HepG2 (cell line): ENCODE measurements at regions not wholly inside any gene's neighbourhood (a gene's known extent, or its start where the extent isn't known, plus 50 kb on each side); places are given as distances from the start of the nearest gene placed in this dataset.

ENCODE experiments used
- ATAC-seq: fragments of 200-7000 bp; cut with Tn5 transposase; 3 replicates; pipeline ENCODE4 v1.9.1; 2020; ENCODE audit warnings: mild to moderate bottlenecking, moderate library complexity
- BruUV-seq: library from RNA; stranded (reverse); fragments of 400-500 nt; replicated peaks from 2 replicates; lab custom pipeline; 2021; lab: Mats Ljungman, UMichigan
- CTCF ChIA-PET: fragments of 300-600 bp; formaldehyde crosslinking; extraction: SDS; loops from one replicate; lab custom pipeline; 2021; ENCODE audit warnings: low total read pairs, inconsistent platforms, low intra/inter-chr PET ratio; lab: Yijun Ruan, JAX
- POLR2A ChIA-PET: fragments of 350-600 bp; sonication (Branson Sonifier 250); formaldehyde crosslinking; loops from one replicate; lab custom pipeline; 2020; ENCODE audit warnings: antibody characterized with exemption, inconsistent platforms; lab: Yijun Ruan, JAX
- DNase-seq: peaks from one replicate; pipeline ENCODE4 v3.0.0-alpha.2; 2015; ENCODE audit warnings: low spot score
- FAIRE-seq: peaks from 3 replicates; lab custom pipeline; 2011; peaks lifted over from hg19 to GRCh38; lab: Jason Lieb, UNC
- H2AFZ ChIP-seq: one replicate; pipeline ENCODE4 v1.6.1; 2011; ENCODE audit warnings: low read length, inconsistent platforms
- H3K27ac ChIP-seq: fragments of 300-600 bp; 3 replicates; pipeline ENCODE4 v1.8.0; 2011; ENCODE audit warnings: mixed run types, mild to moderate bottlenecking, mixed read lengths, low read length, inconsistent platforms; ENCODE audit not compliant: insufficient read depth; ENCODE audit errors: extremely low read length
- H3K27me3 ChIP-seq, 2 experiments: fragments of 200-600 bp in 1 of 2; 2 replicates in 1 of 2; 3 replicates in 1 of 2; pipeline versions ENCODE4 v1.6.0 to v1.8.0; 2011; ENCODE audit warnings: low read length in 2 of 2, mild to moderate bottlenecking in 2 of 2, moderate library complexity in 2 of 2, inconsistent platforms in 1 of 2; ENCODE audit not compliant: insufficient read depth in 2 of 2, control insufficient read depth in 1 of 2
- H3K36me3 ChIP-seq, 2 experiments: fragments of 200-600 bp in 1 of 2; replicated peaks in 1 of 2; 2 replicates in 1 of 2; 3 replicates in 1 of 2; pipeline versions ENCODE4 v1.5.1 to v1.8.0; 2011; ENCODE audit warnings: low read length in 2 of 2, inconsistent platforms in 1 of 2; ENCODE audit not compliant: insufficient read depth in 2 of 2, control insufficient read depth in 1 of 2
- H3K4me1 ChIP-seq: 2 replicates; pipeline ENCODE4 v1.5.1; 2012; ENCODE audit warnings: low read length, inconsistent platforms; ENCODE audit not compliant: insufficient read depth
- H3K4me2 ChIP-seq: 2 replicates; pipeline ENCODE4 v1.6.0; 2011; ENCODE audit warnings: low read depth, low read length, inconsistent platforms
- H3K4me3 ChIP-seq, 3 experiments: fragments of 200-600 bp in 1 of 3; sonication (generic), shearing (Covaris generic) in 1 of 3; replicated peaks in 1 of 3; 2 replicates each; pipeline ENCODE4 v1.5.1; 2011 to 2016; ENCODE audit warnings: low read length in 3 of 3, inconsistent platforms in 2 of 3, low read depth in 2 of 3, mild to moderate bottlenecking in 2 of 3, control low read depth in 1 of 3, mixed read lengths in 1 of 3; ENCODE audit not compliant: insufficient read depth in 1 of 3
- H3K79me2 ChIP-seq: one replicate; pipeline ENCODE4 v1.6.1; 2011; ENCODE audit warnings: low read length, inconsistent platforms; ENCODE audit not compliant: insufficient read depth
- H3K9ac ChIP-seq: 2 replicates; pipeline ENCODE4 v1.6.0; 2011; ENCODE audit warnings: mild to moderate bottlenecking, low read depth, low read length, inconsistent platforms; ENCODE audit not compliant: insufficient read depth
- H3K9me3 ChIP-seq: 2 replicates; pipeline ENCODE4 v1.5.1; 2012; ENCODE audit warnings: mild to moderate bottlenecking, low read length
- H4K20me1 ChIP-seq: 2 replicates; pipeline ENCODE4 v1.6.0; 2011; ENCODE audit warnings: inconsistent platforms, mild to moderate bottlenecking, low read length, moderate library complexity; ENCODE audit not compliant: insufficient read depth
- AGO2 ChIP-seq: fragments of 200-400 bp; formaldehyde crosslinking; optimal IDR thresholded peaks from 2 replicates; pipeline ENCODE3; 2017; ENCODE audit warnings: mild to moderate bottlenecking, low read depth, low read length, moderate library complexity
- DNMT1 ChIP-seq: sonication (generic); formaldehyde crosslinking; IDR thresholded peaks from 2 replicates; pipeline ENCODE4 v1.5.1; 2020; ENCODE audit warnings: mild to moderate bottlenecking, missing genetic modification reagents
- EP300 ChIP-seq, 3 experiments: sonication (generic) in 1 of 3; formaldehyde crosslinking in 1 of 3; IDR thresholded peaks; 2 replicates each; pipeline versions ENCODE4 v1.5.1 to v1.6.1; 2011 to 2020; ENCODE audit warnings: low read depth in 2 of 3, low read length in 2 of 3, borderline replicate concordance in 1 of 3, improper control_type of control experiment in 1 of 3, mild to moderate bottlenecking in 1 of 3, missing genetic modification reagents in 1 of 3, moderate library complexity in 1 of 3
- JUNB ChIP-seq: sonication (generic); formaldehyde crosslinking; IDR thresholded peaks from 2 replicates; pipeline ENCODE4 v1.8.0; 2022; ENCODE audit warnings: missing genetic modification reagents, mild to moderate bottlenecking, borderline replicate concordance
- KDM2A ChIP-seq: sonication (generic); formaldehyde crosslinking; IDR thresholded peaks from 2 replicates; pipeline ENCODE4 v1.4.0; 2020; ENCODE audit warnings: low read depth, missing genetic modification reagents, borderline replicate concordance
- MAFK ChIP-seq, 2 experiments: IDR thresholded peaks in 1 of 2; conservative IDR thresholded peaks in 1 of 2; 2 replicates each; pipeline ENCODE4 v1.6.1; 2011; ENCODE audit warnings: improper control_type of control experiment in 2 of 2, low read length in 2 of 2
- NFATC3 ChIP-seq: sonication (generic); formaldehyde crosslinking; IDR thresholded peaks from 2 replicates; pipeline ENCODE4 v1.5.1; 2020; ENCODE audit warnings: mild to moderate bottlenecking, missing genetic modification reagents
- NR2F1 ChIP-seq, 2 experiments: fragments of 450-650 bp in 1 of 2; formaldehyde crosslinking in 1 of 2; IDR thresholded peaks; 2 replicates each; pipeline versions ENCODE4 v1.5.0 to v1.6.1; 2016 to 2020; ENCODE audit warnings: mild to moderate bottlenecking in 1 of 2, missing compliant biosample characterization in 1 of 2, missing genetic modification reagents in 1 of 2, moderate library complexity in 1 of 2
- TBP ChIP-seq: sonication (generic); formaldehyde crosslinking; IDR thresholded peaks from 2 replicates; pipeline ENCODE4 v1.5.0; 2020; ENCODE audit warnings: missing genetic modification reagents
- ZNF225 ChIP-seq: sonication (generic); formaldehyde crosslinking; IDR thresholded peaks from 2 replicates; pipeline ENCODE4 v1.4.0; 2020; ENCODE audit warnings: mild to moderate bottlenecking, missing genetic modification reagents
- ZNF614 ChIP-seq: IDR thresholded peaks from 2 replicates; pipeline ENCODE4 v1.6.1; 2018; ENCODE audit warnings: missing biosample characterization, missing genetic modification reagents, inconsistent platforms, borderline replicate concordance
- WGBS: methylation state at CpG from one replicate; pipeline ENCODE4 v1.1.6; 2017; ENCODE audit warnings: low lambda C conversion rate; 5-methylcytosine and 5-hydroxymethylcytosine counted together
- in situ Hi-C: cut with HindIII; loops from 2 replicates; pipeline ENCODE4 v1.10.0; 2017; ENCODE audit warnings: low pct_unique_long_range_greater_than_20kb; ENCODE audit not compliant: extremely low pct_ligation_motif_present
- intact Hi-C: fragments of 100-400 bp; cut with micrococcal nuclease; formaldehyde crosslinking; loops from one replicate; pipeline ENCODE4 v1.10.0; 2022; ENCODE audit not compliant: unreplicated experiment
- TF ChIP-seq, protein P1 (sequence below): sonication (generic); formaldehyde crosslinking; IDR thresholded peaks from 2 replicates; pipeline ENCODE4 v1.4.0; 2020; ENCODE audit warnings: mild to moderate bottlenecking, missing genetic modification reagents
- TF ChIP-seq, protein P2 (sequence below): fragments of 450-650 bp; IDR thresholded peaks from 2 replicates; pipeline ENCODE4 v1.6.1; 2017; ENCODE audit warnings: mild to moderate bottlenecking
- TF ChIP-seq, protein P3 (sequence below): sonication (generic); formaldehyde crosslinking; IDR thresholded peaks from 2 replicates; pipeline ENCODE4 v1.8.0; 2022; ENCODE audit warnings: missing genetic modification reagents, mild to moderate bottlenecking, inconsistent platforms, borderline replicate concordance
- TF ChIP-seq, protein P4 (sequence below): sonication (generic); formaldehyde crosslinking; IDR thresholded peaks from 2 replicates; pipeline ENCODE4 v1.4.0; 2020; ENCODE audit warnings: mild to moderate bottlenecking, low read depth, missing genetic modification reagents
- TF ChIP-seq, protein P5 (sequence below): IDR thresholded peaks from 2 replicates; pipeline ENCODE4 v1.6.1; 2012; ENCODE audit warnings: inconsistent platforms

DNA sequence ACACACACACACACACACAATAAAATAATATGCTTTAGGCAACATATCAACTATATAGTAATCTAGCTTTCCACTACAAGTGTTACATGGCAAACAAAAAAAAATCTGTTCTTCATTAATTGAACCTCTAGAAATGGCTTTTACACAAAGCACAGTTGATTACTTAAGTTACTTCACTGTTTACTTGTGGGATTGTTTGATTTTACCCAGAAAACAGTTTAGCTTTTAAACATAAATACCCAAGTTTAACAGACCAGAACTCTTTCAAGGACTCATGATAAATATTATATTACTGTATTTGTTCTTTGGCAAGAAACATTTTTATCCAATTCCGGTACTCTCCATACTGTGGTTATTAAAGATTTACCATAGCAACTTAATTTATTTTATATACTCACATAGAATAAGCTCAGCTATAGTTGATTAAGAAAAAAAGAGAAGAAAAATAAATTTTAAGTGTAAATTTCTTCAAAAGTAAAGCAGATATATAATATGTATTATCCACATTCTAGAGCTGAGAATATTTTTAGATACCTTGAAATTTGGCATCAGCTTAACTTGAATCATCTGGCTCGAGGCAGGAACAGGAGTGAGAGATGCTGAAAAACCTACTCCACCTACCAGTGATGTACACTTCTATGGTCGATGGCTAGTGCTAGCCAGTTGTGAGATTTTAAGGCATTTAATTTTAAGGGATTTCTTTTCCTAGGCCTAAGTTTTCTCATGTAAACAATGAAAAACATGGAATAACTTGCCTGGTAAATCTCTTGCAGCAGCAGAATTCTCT is 126.0 kb downstream of the BTG1 start:
- no peak for FAIRE-seq
- in situ Hi-C loops (no loop called here), intact Hi-C loops (no loop called here)
- POLR2A ChIA-PET = no interaction called here
- Histone ChIP-seq H3K27ac (no peak overlapping the region), H3K79me2 (no peaks in the 10 kb centered on the region), H2AFZ (no peak overlapping the region), H3K9me3 (no peaks in the 10 kb centered on the region), H3K4me3 (no peak overlapping the region), H3K27me3 (no peaks in the 10 kb centered on the region), H3K36me3 (no peaks in the 10 kb centered on the region), H3K4me1 (peaks cover 8% of the 10 kb centered on the region; the same call in 1 of the 2 replicates), H3K9ac (no peak overlapping the region), H3K4me2 (no peak overlapping the region), H4K20me1 (no peaks in the 10 kb centered on the region)
- no TSS peak for BruUV-seq
- no peak for DNase-seq
- WGBS = 0% methylated on average over 3 of the region's 3 CpGs
- CTCF ChIA-PET = no interaction called here
- no peak for ATAC-seq
- TF ChIP-seq MAFK (conservative IDR thresholded peaks at IDR 0.05 in 1 of 2, IDR thresholded peaks at IDR 0.05 in 1 of 2; ENCODE audit: low read length in 2 of 2) (no peak), JUNB (CRISPR knock-in tag) (no peak), ZNF614 (CRISPR knock-in tag) (no peak), KDM2A (CRISPR knock-in tag) (no peak), EP300 (IDR thresholded peaks at IDR 0.05; ENCODE audit: low read depth in 2 of 2, low read length in 2 of 2) (no peak), EP300 (CRISPR knock-in tag; IDR thresholded peaks at IDR 0.05; ENCODE audit: borderline replicate concordance) (no peak), DNMT1 (CRISPR knock-in tag) (no peak), TBP (CRISPR knock-in tag) (no peak), ZNF225 (CRISPR knock-in tag) (no peak), AGO2 (no peak), NFATC3 (CRISPR knock-in tag) (no peak), NR2F1 (CRISPR knock-in tag; IDR thresholded peaks at IDR 0.05) (no peak)
- TF ChIP-seq, protein P1, sequence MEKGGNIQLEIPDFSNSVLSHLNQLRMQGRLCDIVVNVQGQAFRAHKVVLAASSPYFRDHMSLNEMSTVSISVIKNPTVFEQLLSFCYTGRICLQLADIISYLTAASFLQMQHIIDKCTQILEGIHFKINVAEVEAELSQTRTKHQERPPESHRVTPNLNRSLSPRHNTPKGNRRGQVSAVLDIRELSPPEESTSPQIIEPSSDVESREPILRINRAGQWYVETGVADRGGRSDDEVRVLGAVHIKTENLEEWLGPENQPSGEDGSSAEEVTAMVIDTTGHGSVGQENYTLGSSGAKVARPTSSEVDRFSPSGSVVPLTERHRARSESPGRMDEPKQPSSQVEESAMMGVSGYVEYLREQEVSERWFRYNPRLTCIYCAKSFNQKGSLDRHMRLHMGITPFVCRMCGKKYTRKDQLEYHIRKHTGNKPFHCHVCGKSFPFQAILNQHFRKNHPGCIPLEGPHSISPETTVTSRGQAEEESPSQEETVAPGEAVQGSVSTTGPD (CRISPR knock-in tag) = no peak
- TF ChIP-seq, protein P2, sequence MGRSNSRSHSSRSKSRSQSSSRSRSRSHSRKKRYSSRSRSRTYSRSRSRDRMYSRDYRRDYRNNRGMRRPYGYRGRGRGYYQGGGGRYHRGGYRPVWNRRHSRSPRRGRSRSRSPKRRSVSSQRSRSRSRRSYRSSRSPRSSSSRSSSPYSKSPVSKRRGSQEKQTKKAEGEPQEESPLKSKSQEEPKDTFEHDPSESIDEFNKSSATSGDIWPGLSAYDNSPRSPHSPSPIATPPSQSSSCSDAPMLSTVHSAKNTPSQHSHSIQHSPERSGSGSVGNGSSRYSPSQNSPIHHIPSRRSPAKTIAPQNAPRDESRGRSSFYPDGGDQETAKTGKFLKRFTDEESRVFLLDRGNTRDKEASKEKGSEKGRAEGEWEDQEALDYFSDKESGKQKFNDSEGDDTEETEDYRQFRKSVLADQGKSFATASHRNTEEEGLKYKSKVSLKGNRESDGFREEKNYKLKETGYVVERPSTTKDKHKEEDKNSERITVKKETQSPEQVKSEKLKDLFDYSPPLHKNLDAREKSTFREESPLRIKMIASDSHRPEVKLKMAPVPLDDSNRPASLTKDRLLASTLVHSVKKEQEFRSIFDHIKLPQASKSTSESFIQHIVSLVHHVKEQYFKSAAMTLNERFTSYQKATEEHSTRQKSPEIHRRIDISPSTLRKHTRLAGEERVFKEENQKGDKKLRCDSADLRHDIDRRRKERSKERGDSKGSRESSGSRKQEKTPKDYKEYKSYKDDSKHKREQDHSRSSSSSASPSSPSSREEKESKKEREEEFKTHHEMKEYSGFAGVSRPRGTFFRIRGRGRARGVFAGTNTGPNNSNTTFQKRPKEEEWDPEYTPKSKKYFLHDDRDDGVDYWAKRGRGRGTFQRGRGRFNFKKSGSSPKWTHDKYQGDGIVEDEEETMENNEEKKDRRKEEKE = no peak
- TF ChIP-seq, protein P3, sequence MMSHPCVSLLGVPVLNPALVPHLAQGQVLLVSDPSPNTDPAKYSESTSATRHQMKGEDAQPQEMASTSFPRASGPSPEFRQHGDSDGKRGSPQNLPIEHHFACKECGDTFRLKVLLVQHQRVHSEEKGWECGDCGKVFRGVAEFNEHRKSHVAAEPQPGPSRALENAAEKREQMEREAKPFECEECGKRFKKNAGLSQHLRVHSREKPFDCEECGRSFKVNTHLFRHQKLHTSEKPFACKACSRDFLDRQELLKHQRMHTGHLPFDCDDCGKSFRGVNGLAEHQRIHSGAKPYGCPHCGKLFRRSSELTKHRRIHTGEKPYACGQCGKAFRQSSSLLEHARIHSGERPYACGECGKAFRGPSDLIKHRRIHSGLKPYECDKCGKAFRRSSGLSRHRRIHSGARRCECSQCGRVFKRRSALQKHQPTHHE = no peak
- TF ChIP-seq, protein P4, sequence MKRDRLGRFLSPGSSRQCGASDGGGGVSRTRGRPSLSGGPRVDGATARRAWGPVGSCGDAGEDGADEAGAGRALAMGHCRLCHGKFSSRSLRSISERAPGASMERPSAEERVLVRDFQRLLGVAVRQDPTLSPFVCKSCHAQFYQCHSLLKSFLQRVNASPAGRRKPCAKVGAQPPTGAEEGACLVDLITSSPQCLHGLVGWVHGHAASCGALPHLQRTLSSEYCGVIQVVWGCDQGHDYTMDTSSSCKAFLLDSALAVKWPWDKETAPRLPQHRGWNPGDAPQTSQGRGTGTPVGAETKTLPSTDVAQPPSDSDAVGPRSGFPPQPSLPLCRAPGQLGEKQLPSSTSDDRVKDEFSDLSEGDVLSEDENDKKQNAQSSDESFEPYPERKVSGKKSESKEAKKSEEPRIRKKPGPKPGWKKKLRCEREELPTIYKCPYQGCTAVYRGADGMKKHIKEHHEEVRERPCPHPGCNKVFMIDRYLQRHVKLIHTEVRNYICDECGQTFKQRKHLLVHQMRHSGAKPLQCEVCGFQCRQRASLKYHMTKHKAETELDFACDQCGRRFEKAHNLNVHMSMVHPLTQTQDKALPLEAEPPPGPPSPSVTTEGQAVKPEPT = no peak
- TF ChIP-seq, protein P5, sequence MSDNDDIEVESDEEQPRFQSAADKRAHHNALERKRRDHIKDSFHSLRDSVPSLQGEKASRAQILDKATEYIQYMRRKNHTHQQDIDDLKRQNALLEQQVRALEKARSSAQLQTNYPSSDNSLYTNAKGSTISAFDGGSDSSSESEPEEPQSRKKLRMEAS = no peak
